ENCODE measurements at regions not wholly inside any gene's neighbourhood (a gene's known extent, or its start where the extent isn't known, plus 50 kb on each side); places are given as distances from the start of the nearest gene placed in this dataset.

DNA sequence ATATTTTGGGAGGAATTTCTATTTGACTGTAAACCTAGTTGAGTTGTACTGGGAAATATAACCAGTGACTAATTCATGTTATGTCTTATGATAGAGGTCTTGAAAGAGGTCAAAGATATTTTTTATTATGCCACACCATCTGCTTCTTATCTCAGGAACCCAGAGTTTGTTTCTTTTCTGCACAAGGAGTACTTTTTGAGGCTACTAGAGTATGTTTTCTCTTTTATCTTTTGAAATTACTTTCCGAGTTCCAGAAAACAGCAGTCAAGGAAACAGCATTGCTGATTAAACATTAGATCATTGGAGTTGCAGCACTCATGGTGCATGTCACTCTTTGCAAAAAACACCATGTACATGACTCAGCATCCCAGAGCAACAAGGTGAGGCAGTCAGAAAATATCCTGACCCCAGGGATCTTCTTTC lies 645.8 kb upstream of the NR2F2 start:
- H3K27me3 ChIP-seq (ENCODE audit: control insufficient read depth, extremely low read depth, insufficient read depth, low read length): no peaks in the 10 kb centered on the region
- H3K79me2 ChIP-seq (ENCODE audit: control insufficient read depth, insufficient read depth, low read length): no peaks in the 10 kb centered on the region
- H3K9me3 ChIP-seq (ENCODE audit: control insufficient read depth, low read depth, low read length): no peaks in the 10 kb centered on the region
- peak; percentile 52 for DNase-seq (ENCODE audit: low read depth, low spot score)
- TF ChIP-seq EZH2 (IDR thresholded peaks at IDR 0.05; ENCODE audit: low read length) (no peak), CTCF (optimal IDR thresholded peaks at IDR 0.05 in 1 of 3, IDR thresholded peaks at IDR 0.05 in 1 of 3, conservative IDR thresholded peaks at IDR 0.05 in 1 of 3; ENCODE audit: extremely low read depth in 1 of 3, insufficient read depth in 2 of 3, low read length in 3 of 3) (no peak)
- no peaks in the 10 kb centered on the region for H3K9me1 ChIP-seq (ENCODE audit: control insufficient read depth, extremely low read depth, insufficient read depth, low read length)
- H2AFZ ChIP-seq (ENCODE audit: control insufficient read depth, low read length): peak overlapping the region; percentile 20
- peak overlapping the region; percentile 50 for H3K4me2 ChIP-seq (ENCODE audit: control insufficient read depth, extremely low read depth, insufficient read depth, low read depth, low read length)
- H3K36me3 ChIP-seq (ENCODE audit: control insufficient read depth in 2 of 2, extremely low read depth in 1 of 2, insufficient read depth in 2 of 2, low read length in 2 of 2): no peaks in the 10 kb centered on the region
- H3K9ac ChIP-seq (ENCODE audit: control insufficient read depth, extremely low read depth, insufficient read depth, low read length): no peak overlapping the region
- H3K4me3 ChIP-seq (ENCODE audit: control insufficient read depth in 2 of 3, extremely low read depth in 1 of 3, insufficient read depth in 2 of 3, low read depth in 1 of 3, low read length in 3 of 3): peak overlapping the region in 1 of 3 experiments; percentile 19
- H4K20me1 ChIP-seq (ENCODE audit: control insufficient read depth, extremely low read depth, insufficient read depth, low read length): no peaks in the 10 kb centered on the region
- H3K4me1 ChIP-seq (ENCODE audit: control insufficient read depth, extremely low read depth, insufficient read depth, low read length): peaks cover 27% of the 10 kb centered on the region
- H3K27ac ChIP-seq (ENCODE audit: control insufficient read depth, insufficient read depth, low read length): peak overlapping the region; percentile 68
- peak; percentile 90 for FAIRE-seq
- dilution Hi-C loops (cut with MboI; ENCODE audit: extremely low pct_ligation_motif_present, low sequenced_read_pairs): no loop called here

GRCh38 chr15:95687061-95687460 lies 643.4 kb upstream of the NR2F2 start:
- no peak overlapping the region for H3K9ac ChIP-seq (ENCODE audit: control insufficient read depth, extremely low read depth, insufficient read depth, low read length)
- peaks cover 40% of the 10 kb centered on the region for H3K4me1 ChIP-seq (ENCODE audit: control insufficient read depth, extremely low read depth, insufficient read depth, low read length)
- no peaks in the 10 kb centered on the region for H3K9me3 ChIP-seq (ENCODE audit: control insufficient read depth, low read depth, low read length)
- no peak for TF ChIP-seq CTCF (optimal IDR thresholded peaks at IDR 0.05 in 1 of 3, IDR thresholded peaks at IDR 0.05 in 1 of 3, conservative IDR thresholded peaks at IDR 0.05 in 1 of 3; ENCODE audit: extremely low read depth in 1 of 3, insufficient read depth in 2 of 3, low read length in 3 of 3)
- no peak for TF ChIP-seq EZH2 (IDR thresholded peaks at IDR 0.05; ENCODE audit: low read length)
- H3K27ac ChIP-seq (ENCODE audit: control insufficient read depth, insufficient read depth, low read length): no peak overlapping the region
- no peaks in the 10 kb centered on the region for H3K27me3 ChIP-seq (ENCODE audit: control insufficient read depth, extremely low read depth, insufficient read depth, low read length)
- dilution Hi-C loops (cut with MboI; ENCODE audit: extremely low pct_ligation_motif_present, low sequenced_read_pairs): no loop called here
- H3K4me2 ChIP-seq (ENCODE audit: control insufficient read depth, extremely low read depth, insufficient read depth, low read depth, low read length): no peak overlapping the region
- H3K4me3 ChIP-seq (ENCODE audit: control insufficient read depth in 2 of 3, extremely low read depth in 1 of 3, insufficient read depth in 2 of 3, low read depth in 1 of 3, low read length in 3 of 3): no peak overlapping the region
- no peaks in the 10 kb centered on the region for H4K20me1 ChIP-seq (ENCODE audit: control insufficient read depth, extremely low read depth, insufficient read depth, low read length)
- DNase-seq (ENCODE audit: low read depth, low spot score) (no peak), FAIRE-seq (no peak)
- no peaks in the 10 kb centered on the region for H3K36me3 ChIP-seq (ENCODE audit: control insufficient read depth in 2 of 2, extremely low read depth in 1 of 2, insufficient read depth in 2 of 2, low read length in 2 of 2)
- H3K79me2 ChIP-seq (ENCODE audit: control insufficient read depth, insufficient read depth, low read length): no peaks in the 10 kb centered on the region
- H3K9me1 ChIP-seq (ENCODE audit: control insufficient read depth, extremely low read depth, insufficient read depth, low read length): no peaks in the 10 kb centered on the region
- H2AFZ ChIP-seq (ENCODE audit: control insufficient read depth, low read length): no peak overlapping the region

All from keratinocyte (primary cell).